ENCODE measurements at regions not wholly inside any gene's neighbourhood (a gene's known extent, or its start where the extent isn't known, plus 50 kb on each side); places are given as distances from the start of the nearest gene placed in this dataset.

GRCh38 chr5:2014058-2014610 is 131.4 kb upstream of the IRX4 start:
- ATAC-seq (ENCODE audit: insufficient number of reproducible peaks, low FRiP score, low read depth) (no peak), DNase-seq (ENCODE audit: low spot score) (no peak)
- no peak for TF ChIP-seq CTCF (IDR thresholded peaks at IDR 0.05)
- no peaks in the 10 kb centered on the region for H3K36me3 ChIP-seq
- no peak overlapping the region for H3K4me3 ChIP-seq
- H3K27ac ChIP-seq, result no peak overlapping the region
- no peaks in the 10 kb centered on the region for H3K9me3 ChIP-seq
- no peaks in the 10 kb centered on the region for H3K27me3 ChIP-seq (replicated peaks; ENCODE audit: insufficient read depth)
- no peaks in the 10 kb centered on the region for H3K4me1 ChIP-seq (ENCODE audit: control insufficient read depth in 1 of 2, low read depth in 2 of 2)

- Histone ChIP-seq H3K27ac (no peak overlapping the region), H3K4me3 (no peak overlapping the region), H3K36me3 (no peaks in the 10 kb centered on the region), H3K27me3 (replicated peaks; ENCODE audit: insufficient read depth) (no peaks in the 10 kb centered on the region), H3K9me3 (no peaks in the 10 kb centered on the region), H3K4me1 (ENCODE audit: control insufficient read depth in 1 of 2, low read depth in 2 of 2) (no peaks in the 10 kb centered on the region)
- ATAC-seq (ENCODE audit: insufficient number of reproducible peaks, low FRiP score, low read depth) (no peak), DNase-seq (ENCODE audit: low spot score) (no peak)
- TF ChIP-seq CTCF (IDR thresholded peaks at IDR 0.05), result no peak
Measured at GRCh38 chr5:2013301-2014057, 130.8 kb upstream of the IRX4 start.

- H3K27ac ChIP-seq, result no peak overlapping the region
- no peak overlapping the region for H3K4me3 ChIP-seq
- H3K9me3 ChIP-seq, result no peaks in the 10 kb centered on the region
- ATAC-seq (ENCODE audit: insufficient number of reproducible peaks, low FRiP score, low read depth) (no peak), DNase-seq (ENCODE audit: low spot score) (no peak)
- H3K36me3 ChIP-seq, result no peaks in the 10 kb centered on the region
- no peak for TF ChIP-seq CTCF (IDR thresholded peaks at IDR 0.05)
- no peaks in the 10 kb centered on the region for H3K4me1 ChIP-seq (ENCODE audit: control insufficient read depth in 1 of 2, low read depth in 2 of 2)
- no peaks in the 10 kb centered on the region for H3K27me3 ChIP-seq (replicated peaks; ENCODE audit: insufficient read depth)
Measured at GRCh38 chr5:2012885-2013284, 130.2 kb upstream of the IRX4 start.

- TF ChIP-seq CTCF (IDR thresholded peaks at IDR 0.05), result no peak
- ATAC-seq (ENCODE audit: insufficient number of reproducible peaks, low FRiP score, low read depth) (no peak), DNase-seq (ENCODE audit: low spot score) (no peak)
Measured at GRCh38 chr5:2011481-2012411, 129.0 kb upstream of the IRX4 start.

GRCh38 chr5:2010940-2011339 is 128.2 kb upstream of the IRX4 start:
- no peaks in the 10 kb centered on the region for H3K36me3 ChIP-seq
- no peak for ATAC-seq (ENCODE audit: insufficient number of reproducible peaks, low FRiP score, low read depth)
- H3K4me1 ChIP-seq (ENCODE audit: control insufficient read depth in 1 of 2, low read depth in 2 of 2), result no peaks in the 10 kb centered on the region
- no peaks in the 10 kb centered on the region for H3K27me3 ChIP-seq (replicated peaks; ENCODE audit: insufficient read depth)
- DNase-seq (ENCODE audit: low spot score), result no peak
- H3K9me3 ChIP-seq, result no peaks in the 10 kb centered on the region
- H3K4me3 ChIP-seq, result no peak overlapping the region
- TF ChIP-seq CTCF (IDR thresholded peaks at IDR 0.05), result no peak
- H3K27ac ChIP-seq, result no peak overlapping the region

More at GRCh38 chr5:2011481-2012411, 129.0 kb upstream of the IRX4 start:
- Histone ChIP-seq H3K27ac (no peak overlapping the region), H3K4me3 (no peak overlapping the region), H3K36me3 (no peaks in the 10 kb centered on the region), H3K4me1 (ENCODE audit: control insufficient read depth in 1 of 2, low read depth in 2 of 2) (no peaks in the 10 kb centered on the region), H3K9me3 (no peaks in the 10 kb centered on the region), H3K27me3 (replicated peaks; ENCODE audit: insufficient read depth) (no peaks in the 10 kb centered on the region)
